Testis (tissue), 2 donors: ENCODE measurements at regions not wholly inside any gene's neighbourhood (a gene's known extent, or its start where the extent isn't known, plus 50 kb on each side); places are given as distances from the start of the nearest gene placed in this dataset.

Source experiments
- DNase-seq: peaks from one replicate; pipeline ENCODE4 v3.0.0-alpha.2; 2019
- H3K27ac ChIP-seq, 2 donors: fragments of 200-600 bp; sonication (generic); one replicate each; pipeline ENCODE4 v1.5.1; 2019
- H3K27me3 ChIP-seq: fragments of 200-600 bp; sonication (generic); one replicate; pipeline ENCODE4 v1.5.1; 2019
- H3K36me3 ChIP-seq: fragments of 200-600 bp; sonication (generic); one replicate; pipeline ENCODE4 v1.5.1; 2017; ENCODE audit warnings: low read depth; ENCODE audit errors: missing control alignments
- H3K4me1 ChIP-seq: fragments of 200-600 bp; sonication (generic); one replicate; pipeline ENCODE4 v1.5.1; 2019
- H3K4me3 ChIP-seq, 2 donors: fragments of 200-600 bp; sonication (generic); one replicate each; pipeline ENCODE4 v1.5.1; 2017 to 2019
- H3K9me3 ChIP-seq: fragments of 200-600 bp; sonication (generic); one replicate; pipeline ENCODE4 v1.5.1; 2017
- POLR2A ChIP-seq: fragments of 450-650 bp; IDR thresholded peaks from one replicate; pipeline ENCODE4 v1.6.1; 2017; ENCODE audit warnings: antibody characterized with exemption, mild to moderate bottlenecking, moderate library complexity
- WGBS, 2 donors: methylation state at CpG; one replicate each; pipeline ENCODE4 v1.1.5; 2018; 5-methylcytosine and 5-hydroxymethylcytosine counted together
- intact Hi-C: fragments of 100-400 bp; cut with DNase I; formaldehyde crosslinking; loops from one replicate; pipeline ENCODE4 v1.15.1; 2023; ENCODE audit warnings: low total_unique reads
- TF ChIP-seq, protein P1 (sequence below), 3 experiments: fragments of 450-650 bp in 2 of 3; fragments of 200-600 bp in 1 of 3; sonication (generic) in 1 of 3; IDR thresholded peaks; one replicate each; pipeline ENCODE4 v1.5.1; 2016 to 2019; ENCODE audit warnings: antibody characterized with exemption in 3 of 3, mild to moderate bottlenecking in 2 of 3, moderate library complexity in 1 of 3

DNA sequence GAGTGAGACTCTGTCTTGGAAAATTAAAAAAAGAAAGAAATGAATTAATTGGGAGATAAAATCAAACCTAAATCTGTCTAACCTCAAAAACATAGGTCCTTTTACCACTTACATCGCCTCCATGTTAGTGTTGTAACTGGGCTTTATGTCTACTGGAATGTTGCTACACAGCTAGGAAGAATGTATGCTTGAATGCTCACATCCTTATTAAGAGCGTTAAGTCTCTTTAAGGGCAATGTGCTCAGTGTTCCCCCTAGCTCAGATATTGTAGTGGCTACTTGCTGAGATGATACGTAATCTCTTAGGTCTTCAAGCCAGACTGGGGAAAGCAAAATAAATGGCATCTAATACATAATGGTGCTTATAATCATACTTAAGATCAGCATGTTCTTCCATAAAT, 1072.8 kb downstream of the PDHA2 start:
- no peak for TF ChIP-seq POLR2A
- TF ChIP-seq, protein P1, sequence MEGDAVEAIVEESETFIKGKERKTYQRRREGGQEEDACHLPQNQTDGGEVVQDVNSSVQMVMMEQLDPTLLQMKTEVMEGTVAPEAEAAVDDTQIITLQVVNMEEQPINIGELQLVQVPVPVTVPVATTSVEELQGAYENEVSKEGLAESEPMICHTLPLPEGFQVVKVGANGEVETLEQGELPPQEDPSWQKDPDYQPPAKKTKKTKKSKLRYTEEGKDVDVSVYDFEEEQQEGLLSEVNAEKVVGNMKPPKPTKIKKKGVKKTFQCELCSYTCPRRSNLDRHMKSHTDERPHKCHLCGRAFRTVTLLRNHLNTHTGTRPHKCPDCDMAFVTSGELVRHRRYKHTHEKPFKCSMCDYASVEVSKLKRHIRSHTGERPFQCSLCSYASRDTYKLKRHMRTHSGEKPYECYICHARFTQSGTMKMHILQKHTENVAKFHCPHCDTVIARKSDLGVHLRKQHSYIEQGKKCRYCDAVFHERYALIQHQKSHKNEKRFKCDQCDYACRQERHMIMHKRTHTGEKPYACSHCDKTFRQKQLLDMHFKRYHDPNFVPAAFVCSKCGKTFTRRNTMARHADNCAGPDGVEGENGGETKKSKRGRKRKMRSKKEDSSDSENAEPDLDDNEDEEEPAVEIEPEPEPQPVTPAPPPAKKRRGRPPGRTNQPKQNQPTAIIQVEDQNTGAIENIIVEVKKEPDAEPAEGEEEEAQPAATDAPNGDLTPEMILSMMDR (IDR thresholded peaks at IDR 0.05), result no peak
- Histone ChIP-seq H3K4me3 (no peak overlapping the region), H3K27ac (no peak overlapping the region), H3K36me3 (no peaks in the 10 kb centered on the region), H3K27me3 (no peaks in the 10 kb centered on the region), H3K4me1 (no peaks in the 10 kb centered on the region), H3K9me3 (no peaks in the 10 kb centered on the region)
- intact Hi-C loops, result no loop called here
- DNase-seq, result no peak
- WGBS, 2 donors, result 45 to 59% methylated on average over 3 of the region's 3 CpGs

DNA sequence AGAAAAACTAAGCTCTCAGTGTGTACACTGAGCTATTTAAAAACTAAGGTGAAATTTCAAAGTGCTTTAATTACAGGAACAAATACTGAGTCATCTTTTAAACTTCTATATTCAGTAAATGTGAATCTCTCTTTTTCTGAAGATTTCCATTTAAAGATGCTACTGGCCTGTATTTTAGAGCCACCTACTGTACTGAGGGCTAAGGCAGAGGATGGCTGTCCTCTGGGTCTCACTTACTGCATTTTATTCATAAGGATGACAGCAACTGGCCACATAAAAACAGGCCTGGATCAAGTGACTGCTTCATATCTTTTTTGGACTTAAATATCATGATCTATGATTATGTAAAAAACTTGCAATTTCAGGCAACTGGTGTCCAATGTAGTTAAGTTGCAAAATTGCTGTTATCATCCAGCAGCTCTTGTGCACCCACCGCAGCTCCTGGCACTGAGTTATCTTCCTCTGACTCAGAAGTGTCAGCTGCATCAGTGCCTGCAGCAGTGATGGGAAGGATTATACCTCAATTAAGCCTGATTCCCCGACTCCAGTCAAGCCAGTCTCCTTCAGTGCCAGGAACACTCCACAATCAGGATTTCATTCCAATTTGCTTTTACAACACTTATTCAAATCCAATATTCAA, 1073.7 kb downstream of the PDHA2 start:
- H3K27ac ChIP-seq, result no peak overlapping the region
- no peaks in the 10 kb centered on the region for H3K4me1 ChIP-seq
- H3K27me3 ChIP-seq, result no peaks in the 10 kb centered on the region
- WGBS, 2 donors, result 40 to 46% methylated on average over 2 of the region's 2 CpGs
- no peak for DNase-seq
- H3K36me3 ChIP-seq, result no peaks in the 10 kb centered on the region
- intact Hi-C loops, result no loop called here
- no peak overlapping the region for H3K4me3 ChIP-seq
- H3K9me3 ChIP-seq, result no peaks in the 10 kb centered on the region
- TF ChIP-seq, protein P1 (IDR thresholded peaks at IDR 0.05), result no peak
- TF ChIP-seq POLR2A, result no peak

DNA sequence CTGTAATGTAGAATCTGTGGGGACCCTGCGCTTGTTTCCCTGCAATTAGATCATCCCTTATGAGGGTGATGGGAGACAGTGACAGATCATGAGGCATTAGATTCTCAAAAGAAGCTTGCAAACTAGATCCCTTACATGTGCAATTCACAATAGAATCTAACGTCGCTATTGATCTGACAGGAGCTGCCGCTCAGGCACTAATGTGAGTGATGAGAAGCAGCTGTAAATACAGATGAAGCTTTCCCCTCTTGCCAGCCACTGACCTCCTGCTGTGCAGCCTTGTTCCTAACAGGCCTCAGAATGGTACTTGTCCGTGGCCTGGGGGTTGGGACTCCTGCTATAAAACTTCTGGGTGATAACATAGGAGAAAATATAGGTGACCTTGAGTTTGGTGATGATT, 1076.8 kb downstream of the PDHA2 start:
- no peaks in the 10 kb centered on the region for H3K9me3 ChIP-seq
- no peaks in the 10 kb centered on the region for H3K27me3 ChIP-seq
- DNase-seq, result no peak
- no peaks in the 10 kb centered on the region for H3K36me3 ChIP-seq
- H3K27ac ChIP-seq, result no peak overlapping the region
- H3K4me3 ChIP-seq, result no peak overlapping the region
- TF ChIP-seq POLR2A, result no peak
- TF ChIP-seq, protein P1 (IDR thresholded peaks at IDR 0.05), result no peak
- H3K4me1 ChIP-seq, result no peaks in the 10 kb centered on the region
- intact Hi-C loops, result no loop called here
- WGBS, 2 donors, result 74 to 83% methylated on average over 5 of the region's 5 CpGs

DNA sequence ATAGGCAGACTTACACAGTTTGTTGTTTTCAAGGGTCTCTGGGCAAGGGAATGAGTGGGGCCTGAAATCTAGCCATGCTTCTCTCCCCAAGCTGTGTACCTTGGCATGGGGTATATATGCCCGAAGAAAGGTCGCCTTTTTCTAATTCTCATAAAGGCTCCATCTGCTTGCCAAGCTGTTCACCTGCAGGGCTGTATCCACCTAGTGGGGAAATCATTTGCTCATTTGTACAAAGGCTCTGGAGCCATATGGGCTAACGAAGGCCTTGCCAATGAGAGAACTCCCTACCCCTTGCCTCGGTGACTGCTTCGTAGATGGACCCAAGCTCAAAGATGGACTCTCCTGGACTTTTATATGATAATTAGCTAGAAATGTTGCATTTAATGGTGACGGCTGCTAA, 1097.0 kb downstream of the PDHA2 start:
- WGBS, 2 donors, result 95 to 96% methylated on average over 6 of the region's 6 CpGs
- H3K4me3 ChIP-seq, result no peak overlapping the region
- no peaks in the 10 kb centered on the region for H3K4me1 ChIP-seq
- no peak for TF ChIP-seq POLR2A
- TF ChIP-seq, protein P1 (IDR thresholded peaks at IDR 0.05), result no peak
- no peak for DNase-seq
- intact Hi-C loops, result no loop called here
- no peak overlapping the region for H3K27ac ChIP-seq
- H3K27me3 ChIP-seq, result no peaks in the 10 kb centered on the region
- H3K36me3 ChIP-seq, result no peaks in the 10 kb centered on the region
- H3K9me3 ChIP-seq, result no peaks in the 10 kb centered on the region

DNA sequence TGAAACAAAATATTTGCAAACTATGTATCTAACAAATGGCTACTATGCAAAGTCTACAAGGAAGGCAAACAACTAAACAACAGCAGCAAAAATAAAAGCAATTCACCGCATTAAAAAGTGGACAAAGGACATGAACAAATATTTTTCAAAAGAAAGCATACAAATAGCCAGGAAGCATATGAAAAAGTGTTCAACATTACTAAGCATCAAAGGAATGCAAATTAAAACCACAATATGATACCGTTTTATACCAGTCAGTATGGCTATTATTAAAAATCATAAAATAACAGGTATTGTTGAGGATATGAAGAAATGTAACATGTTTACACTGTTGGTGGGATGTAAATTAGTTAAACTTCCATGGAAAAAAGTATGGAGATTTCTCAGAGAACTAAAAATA, 1106.7 kb downstream of the PDHA2 start:
- WGBS, 2 donors, result 94 to 99% methylated on average over 2 of the region's 2 CpGs
- no peak for TF ChIP-seq POLR2A
- TF ChIP-seq, protein P1 (IDR thresholded peaks at IDR 0.05), result no peak

More for the DNA sequence above, 1106.7 kb downstream of the PDHA2 start:
- Histone ChIP-seq H3K27me3 (no peaks in the 10 kb centered on the region), H3K9me3 (no peaks in the 10 kb centered on the region), H3K27ac (no peak overlapping the region), H3K4me3 (no peak overlapping the region), H3K4me1 (no peaks in the 10 kb centered on the region), H3K36me3 (no peaks in the 10 kb centered on the region)
- DNase-seq, result no peak
- intact Hi-C loops, result no loop called here
